RWPE1 (cell line): ENCODE measurements at regions not wholly inside any gene's neighbourhood (a gene's known extent, or its start where the extent isn't known, plus 50 kb on each side); places are given as distances from the start of the nearest gene placed in this dataset.

Experiments
- CTCF ChIA-PET: fragments of 350-600 bp; sonication (Branson Sonifier 250); formaldehyde crosslinking; extraction: SDS; loops from one replicate; lab custom pipeline; 2021; lab: Yijun Ruan, JAX
- POLR2A ChIA-PET: fragments of 400-600 bp; formaldehyde crosslinking; extraction: SDS; loops from one replicate; lab custom pipeline; 2020; ENCODE audit warnings: antibody characterized with exemption; ENCODE audit not compliant: low non-redundant PET; lab: Yijun Ruan, JAX
- DNase-seq: peaks from one replicate; pipeline ENCODE4 v3.0.0; 2012; ENCODE audit warnings: low spot score
- H3K27ac ChIP-seq: fragments of 450-650 bp; 2 replicates; pipeline ENCODE4 v1.5.1; 2017
- CTCF ChIP-seq: fragments of 450-650 bp; conservative IDR thresholded peaks from 2 replicates; pipeline ENCODE4 v1.5.1; 2017; ENCODE audit warnings: low read depth, mild to moderate bottlenecking

DNA sequence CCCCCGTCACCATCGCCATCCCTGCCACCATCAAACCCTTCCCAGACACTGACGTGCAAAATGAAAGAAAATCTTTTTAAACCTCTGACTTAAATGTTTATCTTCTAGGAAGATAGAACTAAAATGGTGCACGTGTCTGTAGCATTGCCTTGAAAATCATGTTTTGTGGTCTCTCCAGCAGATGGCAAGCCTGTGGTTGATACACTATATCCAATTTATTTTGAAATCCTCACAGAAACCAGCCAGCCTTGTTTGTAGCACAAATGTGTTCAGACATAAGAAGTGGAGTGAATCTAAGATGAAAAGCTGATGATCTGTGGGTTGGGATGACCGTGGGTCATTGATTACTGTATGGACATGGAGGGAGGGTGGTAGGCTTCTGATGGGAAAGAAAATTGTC, 436.2 kb upstream of the SMIM21 start:
- POLR2A ChIA-PET = no interaction called here
- CTCF ChIA-PET = interaction anchor here (0.6 kb wide), 1 partner anchor 921 kb away, joined by 4 read pairs; no protein-coding TSS in a partner anchor
- no peak for TF ChIP-seq CTCF
- no peak for DNase-seq
- no peak overlapping the region for H3K27ac ChIP-seq

DNA sequence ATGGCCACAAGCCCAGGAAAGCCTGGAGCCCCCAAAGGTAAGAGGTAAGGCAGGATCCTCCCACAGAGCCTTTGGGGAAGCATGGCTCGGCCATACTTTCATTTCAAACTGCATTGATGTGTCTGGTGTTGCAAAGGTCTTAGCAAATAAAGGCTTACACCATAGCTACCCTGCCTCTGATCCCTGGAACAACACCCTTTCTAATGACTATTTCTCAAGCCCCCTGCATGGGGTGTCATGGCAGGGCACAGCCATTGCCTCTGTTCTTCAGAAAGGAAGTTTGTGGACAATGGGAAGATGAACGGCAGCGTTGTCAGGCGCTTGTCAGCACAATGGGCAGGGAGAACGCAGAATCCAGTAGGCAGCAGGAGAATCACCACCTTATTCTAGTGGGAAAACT, 435.0 kb upstream of the SMIM21 start:
- no peak for DNase-seq
- CTCF ChIA-PET = no interaction called here
- no peak overlapping the region for H3K27ac ChIP-seq
- POLR2A ChIA-PET = no interaction called here
- TF ChIP-seq CTCF = no peak

GRCh38 chr18:75860166-75860565, 432.7 kb upstream of the SMIM21 start:
- TF ChIP-seq CTCF = no peak
- DNase-seq = no peak
- H3K27ac ChIP-seq = no peak overlapping the region
- ChIA-PET POLR2A (no interaction called here), CTCF (interaction anchor here (0.6 kb wide), 1 partner anchor 192 kb away, joined by 3 read pairs; no protein-coding TSS in a partner anchor)

GRCh38 chr18:75859533-75859932, 432.0 kb upstream of the SMIM21 start:
- no peak overlapping the region for H3K27ac ChIP-seq
- no peak for TF ChIP-seq CTCF
- ChIA-PET POLR2A (no interaction called here), CTCF (interaction anchor here (0.6 kb wide), 1 partner anchor 282 kb away, joined by 3 read pairs; no protein-coding TSS in a partner anchor)
- DNase-seq = no peak

GRCh38 chr18:75858754-75859153, 431.3 kb upstream of the SMIM21 start:
- H3K27ac ChIP-seq = no peak overlapping the region
- ChIA-PET POLR2A (no interaction called here), CTCF (no interaction called here)
- DNase-seq = no peak
- TF ChIP-seq CTCF = no peak

- CTCF ChIA-PET = no interaction called here
- no peak for DNase-seq
- no peak for TF ChIP-seq CTCF
- POLR2A ChIA-PET = no interaction called here
- no peak overlapping the region for H3K27ac ChIP-seq
Measured at GRCh38 chr18:75857558-75857957, 430.1 kb upstream of the SMIM21 start.
